RWPE2 (cell line): ENCODE measurements at regions not wholly inside any gene's neighbourhood (a gene's known extent, or its start where the extent isn't known, plus 50 kb on each side); places are given as distances from the start of the nearest gene placed in this dataset.

ENCODE experiments used
- ATAC-seq: fragments of 200-7000 bp; cut with Tn5 transposase; 3 replicates; pipeline ENCODE4 v1.9.1; 2021; ENCODE audit warnings: low read depth
- DNase-seq: peaks from one replicate; pipeline ENCODE4 v3.0.0-alpha.2; 2020; ENCODE audit warnings: low spot score
- H3K27ac ChIP-seq: fragments of 450-650 bp; 2 replicates; pipeline ENCODE4 v1.5.1; 2017; ENCODE audit warnings: mild to moderate bottlenecking; ENCODE audit not compliant: poor library complexity, severe bottlenecking
- H3K27me3 ChIP-seq: fragments of 250-450 bp; sonication (Bioruptor Pico); 2 replicates; pipeline ENCODE4 v1.5.1; 2021; ENCODE audit warnings: mild to moderate bottlenecking, moderate library complexity; ENCODE audit not compliant: insufficient read depth, poor library complexity, severe bottlenecking
- H3K36me3 ChIP-seq: fragments of 250-450 bp; sonication (Bioruptor Pico); 2 replicates; pipeline ENCODE4 v1.5.1; 2020; ENCODE audit warnings: low read depth, mild to moderate bottlenecking, moderate library complexity
- H3K4me1 ChIP-seq: fragments of 250-450 bp; sonication (Bioruptor Pico); 2 replicates; pipeline ENCODE4 v1.5.1; 2021; ENCODE audit warnings: mild to moderate bottlenecking, moderate library complexity; ENCODE audit not compliant: insufficient read depth, poor library complexity, severe bottlenecking
- H3K4me3 ChIP-seq: fragments of 250-450 bp; sonication (Bioruptor Pico); 2 replicates; pipeline ENCODE4 v1.5.1; 2021; ENCODE audit warnings: mild to moderate bottlenecking, moderate library complexity; ENCODE audit not compliant: severe bottlenecking
- H3K9me3 ChIP-seq: fragments of 250-450 bp; sonication (Bioruptor Pico); 2 replicates; pipeline ENCODE4 v1.5.1; 2021; ENCODE audit warnings: mild to moderate bottlenecking, moderate library complexity; ENCODE audit not compliant: severe bottlenecking
- TF ChIP-seq, protein P1 (sequence below): fragments of 450-650 bp; IDR thresholded peaks from one replicate; pipeline ENCODE4 v1.5.1; 2017; ENCODE audit warnings: mild to moderate bottlenecking, moderate library complexity; ENCODE audit not compliant: poor library complexity, severe bottlenecking

DNA sequence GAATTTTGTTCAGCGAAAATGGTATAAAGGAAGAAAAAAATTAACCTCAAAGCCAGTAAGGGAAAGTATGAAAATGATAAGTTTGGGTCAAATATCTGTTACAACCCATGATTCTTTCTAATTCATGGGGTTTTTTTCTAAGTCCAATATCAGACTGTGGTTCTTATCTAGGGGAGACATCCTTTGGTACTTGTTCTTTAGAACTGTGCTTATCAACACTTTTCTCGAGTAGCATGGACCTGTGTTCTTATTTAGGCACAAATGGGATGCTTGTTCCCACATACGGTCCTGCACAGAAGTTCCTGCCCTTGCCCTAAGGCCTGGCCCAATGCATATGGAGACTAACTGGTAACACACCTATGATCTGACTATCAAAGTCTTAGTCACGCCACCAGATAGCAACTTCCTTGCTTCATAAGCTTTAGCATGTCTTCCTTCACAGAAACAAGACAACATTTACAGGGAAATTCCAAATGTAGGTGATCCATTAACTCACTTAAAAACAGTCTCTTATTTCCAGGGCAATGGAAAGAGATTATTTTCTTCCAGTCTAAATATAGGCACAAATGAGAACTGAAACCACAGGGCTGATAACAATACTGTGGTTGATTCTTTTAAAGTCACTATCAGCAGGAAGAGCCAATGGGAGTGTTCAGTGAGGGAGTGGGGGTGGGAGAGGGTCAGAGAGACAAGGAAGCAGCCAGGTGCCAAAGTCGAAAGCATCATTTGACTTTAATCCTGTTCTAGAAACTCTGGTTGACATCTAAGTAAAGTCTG lies 268.8 kb upstream of the ANKRD55 start:
- DNase-seq (no peak), ATAC-seq (no peak)
- H3K4me3 ChIP-seq: no peak overlapping the region
- no peaks in the 10 kb centered on the region for H3K4me1 ChIP-seq
- no peaks in the 10 kb centered on the region for H3K9me3 ChIP-seq
- H3K36me3 ChIP-seq: no peaks in the 10 kb centered on the region
- H3K27ac ChIP-seq: no peak overlapping the region
- no peaks in the 10 kb centered on the region for H3K27me3 ChIP-seq
- TF ChIP-seq, protein P1, sequence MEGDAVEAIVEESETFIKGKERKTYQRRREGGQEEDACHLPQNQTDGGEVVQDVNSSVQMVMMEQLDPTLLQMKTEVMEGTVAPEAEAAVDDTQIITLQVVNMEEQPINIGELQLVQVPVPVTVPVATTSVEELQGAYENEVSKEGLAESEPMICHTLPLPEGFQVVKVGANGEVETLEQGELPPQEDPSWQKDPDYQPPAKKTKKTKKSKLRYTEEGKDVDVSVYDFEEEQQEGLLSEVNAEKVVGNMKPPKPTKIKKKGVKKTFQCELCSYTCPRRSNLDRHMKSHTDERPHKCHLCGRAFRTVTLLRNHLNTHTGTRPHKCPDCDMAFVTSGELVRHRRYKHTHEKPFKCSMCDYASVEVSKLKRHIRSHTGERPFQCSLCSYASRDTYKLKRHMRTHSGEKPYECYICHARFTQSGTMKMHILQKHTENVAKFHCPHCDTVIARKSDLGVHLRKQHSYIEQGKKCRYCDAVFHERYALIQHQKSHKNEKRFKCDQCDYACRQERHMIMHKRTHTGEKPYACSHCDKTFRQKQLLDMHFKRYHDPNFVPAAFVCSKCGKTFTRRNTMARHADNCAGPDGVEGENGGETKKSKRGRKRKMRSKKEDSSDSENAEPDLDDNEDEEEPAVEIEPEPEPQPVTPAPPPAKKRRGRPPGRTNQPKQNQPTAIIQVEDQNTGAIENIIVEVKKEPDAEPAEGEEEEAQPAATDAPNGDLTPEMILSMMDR: no peak

DNA sequence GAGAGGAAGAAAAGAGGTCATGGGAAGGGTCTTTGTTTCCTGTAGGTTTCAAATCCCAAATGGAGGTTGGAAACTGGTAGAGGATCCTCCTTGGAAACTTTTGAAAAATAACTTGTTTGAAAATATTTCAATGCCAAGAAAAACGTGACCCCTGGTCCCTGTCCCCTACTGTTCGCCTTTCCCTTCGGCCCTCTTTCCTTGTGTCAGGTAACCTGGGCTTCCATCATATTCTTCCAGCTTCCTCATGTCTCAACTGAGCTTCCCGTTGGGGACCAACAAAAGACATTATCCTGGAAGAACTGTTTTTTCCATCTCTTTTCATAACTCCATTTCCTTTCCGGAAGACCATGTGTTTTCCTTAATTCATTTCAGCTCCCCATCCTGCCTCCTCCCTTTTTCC lies 266.8 kb upstream of the ANKRD55 start:
- no peak for ATAC-seq
- DNase-seq: no peak
- Histone ChIP-seq H3K4me3 (no peak overlapping the region), H3K27ac (no peak overlapping the region), H3K4me1 (no peaks in the 10 kb centered on the region), H3K36me3 (no peaks in the 10 kb centered on the region), H3K27me3 (no peaks in the 10 kb centered on the region), H3K9me3 (no peaks in the 10 kb centered on the region)
- TF ChIP-seq, protein P1: no peak

DNA sequence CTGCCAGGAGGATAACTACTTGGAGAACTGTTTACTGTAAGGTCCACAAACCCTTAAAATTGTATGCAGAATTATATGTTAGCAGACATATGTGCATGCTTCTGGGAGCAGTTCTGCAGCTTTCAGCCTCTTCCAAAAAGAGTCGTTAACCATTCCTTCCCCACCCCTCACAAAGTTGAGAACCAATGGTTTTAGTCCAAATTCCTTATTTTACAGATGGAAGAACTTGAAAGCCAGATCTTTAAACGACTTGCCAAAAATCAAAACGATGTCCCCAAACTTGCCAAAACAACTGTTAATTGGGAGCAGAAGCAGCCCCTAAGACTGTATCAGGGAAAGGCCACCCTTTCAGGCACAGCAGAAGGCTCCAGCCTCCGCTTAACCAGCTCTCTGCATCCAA lies 266.4 kb upstream of the ANKRD55 start:
- H3K9me3 ChIP-seq: no peaks in the 10 kb centered on the region
- H3K4me1 ChIP-seq: no peaks in the 10 kb centered on the region
- TF ChIP-seq, protein P1: no peak
- H3K27ac ChIP-seq: no peak overlapping the region
- ATAC-seq (no peak), DNase-seq (no peak)
- H3K4me3 ChIP-seq: no peak overlapping the region
- no peaks in the 10 kb centered on the region for H3K36me3 ChIP-seq
- H3K27me3 ChIP-seq: no peaks in the 10 kb centered on the region

DNA sequence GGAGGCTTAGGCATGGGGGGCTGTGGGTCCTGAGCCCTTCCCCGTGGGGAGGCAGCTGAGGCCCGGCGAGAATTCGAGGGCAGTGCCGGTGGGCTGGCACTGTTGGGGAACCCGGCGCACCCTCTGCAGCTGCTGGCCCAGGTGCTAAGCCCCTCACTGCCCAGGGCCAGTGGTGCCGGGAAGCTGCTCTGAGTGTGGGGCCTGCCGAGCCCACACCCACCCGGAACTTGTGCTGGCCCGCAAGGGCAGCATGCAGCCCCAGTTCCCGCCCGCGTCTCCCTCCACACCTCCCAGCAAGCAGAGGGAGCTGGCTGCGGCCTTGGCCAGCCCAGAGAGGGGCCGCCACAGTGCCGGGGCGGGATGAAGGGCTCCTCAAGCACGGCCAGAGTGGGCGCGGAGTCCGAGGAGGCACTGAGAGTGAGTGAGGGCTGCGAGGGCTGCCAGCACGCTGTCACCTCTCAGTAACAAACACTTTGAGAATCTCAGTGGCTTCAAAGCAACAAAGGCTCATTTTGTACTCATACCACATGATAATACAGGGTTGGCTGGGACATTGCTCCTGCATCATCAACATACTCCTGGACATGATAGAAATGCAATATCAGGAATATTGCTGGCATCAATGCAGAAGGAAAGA lies 265.7 kb upstream of the ANKRD55 start:
- Histone ChIP-seq H3K27ac (no peak overlapping the region), H3K4me3 (no peak overlapping the region), H3K36me3 (no peaks in the 10 kb centered on the region), H3K4me1 (no peaks in the 10 kb centered on the region), H3K27me3 (no peaks in the 10 kb centered on the region), H3K9me3 (no peaks in the 10 kb centered on the region)
- DNase-seq: no peak
- no peak for ATAC-seq
- TF ChIP-seq, protein P1: no peak

DNA sequence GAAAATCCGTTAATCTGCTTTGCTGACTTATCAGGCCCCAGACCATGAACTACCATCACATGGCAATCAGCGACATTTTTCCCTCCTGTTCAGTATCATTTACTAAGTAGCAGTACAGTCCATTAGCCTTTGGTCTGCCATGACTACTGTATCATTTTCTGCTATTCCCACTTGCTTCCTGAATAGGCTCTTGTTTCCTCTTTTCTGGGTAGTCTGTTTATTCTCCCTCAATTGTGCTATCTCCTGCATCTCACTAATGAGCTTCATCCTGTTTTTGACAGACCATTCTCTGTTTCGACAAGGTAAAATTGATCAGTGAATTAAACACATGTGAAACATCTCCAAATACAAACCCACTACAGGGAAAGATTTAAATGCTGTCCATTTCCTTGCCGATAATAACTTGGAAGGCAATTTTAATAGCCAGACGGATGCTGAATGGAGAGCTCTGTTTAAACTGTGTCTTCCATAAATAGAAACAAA lies 263.5 kb upstream of the ANKRD55 start:
- ATAC-seq: no peak
- H3K4me3 ChIP-seq: no peak overlapping the region
- peaks cover 3% of the 10 kb centered on the region for H3K4me1 ChIP-seq
- TF ChIP-seq, protein P1: no peak
- DNase-seq: no peak
- H3K36me3 ChIP-seq: no peaks in the 10 kb centered on the region
- H3K27ac ChIP-seq: no peak overlapping the region
- no peaks in the 10 kb centered on the region for H3K9me3 ChIP-seq
- no peaks in the 10 kb centered on the region for H3K27me3 ChIP-seq
